IPS DF 6.9 (cell line): ENCODE measurements at regions not wholly inside any gene's neighbourhood (a gene's known extent, or its start where the extent isn't known, plus 50 kb on each side); places are given as distances from the start of the nearest gene placed in this dataset.

Experiments
- DNase-seq: peaks from one replicate; pipeline ENCODE4 v3.0.0-alpha.2; 2013; ENCODE audit warnings: low read depth, low spot score
- H3K27ac ChIP-seq: one replicate; pipeline ENCODE4 v1.5.1; 2013; ENCODE audit warnings: low read length, control low read depth
- H3K27me3 ChIP-seq: 2 replicates; pipeline ENCODE4 v1.6.1; 2013; ENCODE audit warnings: mild to moderate bottlenecking, low read length; ENCODE audit not compliant: control insufficient read depth, insufficient read depth
- H3K36me3 ChIP-seq: 2 replicates; pipeline ENCODE4 v1.6.1; 2013; ENCODE audit warnings: low read length; ENCODE audit not compliant: control insufficient read depth, insufficient read depth
- H3K4me1 ChIP-seq: 2 replicates; pipeline ENCODE4 v1.6.1; 2013; ENCODE audit warnings: low read length; ENCODE audit not compliant: control insufficient read depth, insufficient read depth
- H3K4me3 ChIP-seq: 2 replicates; pipeline ENCODE4 v1.5.1; 2013; ENCODE audit warnings: mild to moderate bottlenecking, low read length
- H3K9me3 ChIP-seq: 2 replicates; pipeline ENCODE4 v1.6.1; 2013; ENCODE audit warnings: low read length, inconsistent platforms; ENCODE audit not compliant: control insufficient read depth, insufficient read depth
- WGBS: extraction: QIAGEN DNeasy Blood & Tissue Kit; methylation state at CpG from one replicate; pipeline ENCODE4 v1.1.7; 2013; ENCODE audit warnings: mixed read lengths, missing lambda C conversion rate; ENCODE audit not compliant: insufficient read length, insufficient coverage; 5-methylcytosine and 5-hydroxymethylcytosine counted together

GRCh38 chr21:16568244-16568643 is 838.5 kb downstream of the USP25 start:
- H3K36me3 ChIP-seq = no peaks in the 10 kb centered on the region
- H3K27ac ChIP-seq = no peak overlapping the region
- H3K27me3 ChIP-seq = no peaks in the 10 kb centered on the region
- no peaks in the 10 kb centered on the region for H3K9me3 ChIP-seq
- H3K4me3 ChIP-seq = no peak overlapping the region
- no peak for DNase-seq
- H3K4me1 ChIP-seq = 0 out of 2 replicates have a peak, but pooled peaks cover 2% of the 10 kb centered on the region
- WGBS = no CpG with 5 or more reads among the region's 1 CpG

- H3K27me3 ChIP-seq = no peaks in the 10 kb centered on the region
- 0 out of 2 replicates have a peak, but pooled peaks cover 2% of the 10 kb centered on the region for H3K4me1 ChIP-seq
- no CpG with 5 or more reads among the region's 2 CpGs for WGBS
- no peak overlapping the region for H3K4me3 ChIP-seq
- H3K36me3 ChIP-seq = no peaks in the 10 kb centered on the region
- no peak for DNase-seq
- no peaks in the 10 kb centered on the region for H3K9me3 ChIP-seq
- no peak overlapping the region for H3K27ac ChIP-seq
Observed at GRCh38 chr21:16568661-16569060, 838.9 kb downstream of the USP25 start.

GRCh38 chr21:16569679-16570078 is 839.9 kb downstream of the USP25 start:
- no peak for DNase-seq
- Histone ChIP-seq H3K4me3 (no peak overlapping the region), H3K27me3 (no peaks in the 10 kb centered on the region), H3K27ac (no peak overlapping the region), H3K4me1 (no peaks in the 10 kb centered on the region), H3K9me3 (no peaks in the 10 kb centered on the region), H3K36me3 (no peaks in the 10 kb centered on the region)
- no CpG with 5 or more reads among the region's 1 CpG for WGBS

- no peak for DNase-seq
- no peaks in the 10 kb centered on the region for H3K4me1 ChIP-seq
- no peaks in the 10 kb centered on the region for H3K27me3 ChIP-seq
- H3K4me3 ChIP-seq = no peak overlapping the region
- no CpG with 5 or more reads among the region's 4 CpGs for WGBS
- H3K9me3 ChIP-seq = no peaks in the 10 kb centered on the region
- H3K27ac ChIP-seq = no peak overlapping the region
- no peaks in the 10 kb centered on the region for H3K36me3 ChIP-seq
Observed at GRCh38 chr21:16570171-16570570, 840.4 kb downstream of the USP25 start.

- Histone ChIP-seq H3K9me3 (no peaks in the 10 kb centered on the region), H3K4me3 (no peak overlapping the region), H3K36me3 (no peaks in the 10 kb centered on the region), H3K4me1 (no peaks in the 10 kb centered on the region; the same call in 1 of the 2 replicates), H3K27me3 (no peaks in the 10 kb centered on the region), H3K27ac (no peak overlapping the region)
- no peak for DNase-seq
- no CpG with 5 or more reads among the region's 3 CpGs for WGBS
Observed at GRCh38 chr21:16570856-16571255, 841.1 kb downstream of the USP25 start.

- DNase-seq = no peak
- H3K27ac ChIP-seq = no peak overlapping the region
- no peaks in the 10 kb centered on the region for H3K36me3 ChIP-seq
- no peaks in the 10 kb centered on the region; the same call in 1 of the 2 replicates for H3K4me1 ChIP-seq
- H3K27me3 ChIP-seq = no peaks in the 10 kb centered on the region
- H3K4me3 ChIP-seq = no peak overlapping the region
- no peaks in the 10 kb centered on the region for H3K9me3 ChIP-seq
- no CpG with 5 or more reads among the region's 3 CpGs for WGBS
Observed at GRCh38 chr21:16571594-16571993, 841.8 kb downstream of the USP25 start.

GRCh38 chr21:16572032-16572431 is 842.2 kb downstream of the USP25 start:
- H3K36me3 ChIP-seq = no peaks in the 10 kb centered on the region
- no peaks in the 10 kb centered on the region for H3K27me3 ChIP-seq
- no peaks in the 10 kb centered on the region; the same call in 1 of the 2 replicates for H3K4me1 ChIP-seq
- no peak overlapping the region for H3K4me3 ChIP-seq
- H3K27ac ChIP-seq = no peak overlapping the region
- no CpG with 5 or more reads among the region's 1 CpG for WGBS
- H3K9me3 ChIP-seq = no peaks in the 10 kb centered on the region
- no peak for DNase-seq

- no peaks in the 10 kb centered on the region; the same call in 1 of the 2 replicates for H3K4me1 ChIP-seq
Observed at GRCh38 chr21:16573578-16573977, 843.8 kb downstream of the USP25 start.

GRCh38 chr21:16577975-16578374 is 848.2 kb downstream of the USP25 start:
- H3K4me3 ChIP-seq = no peak overlapping the region
- DNase-seq = no peak
- WGBS = no CpG with 5 or more reads among the region's 1 CpG
- no peaks in the 10 kb centered on the region for H3K36me3 ChIP-seq
- H3K27ac ChIP-seq = no peak overlapping the region
- no peaks in the 10 kb centered on the region for H3K27me3 ChIP-seq
- no peaks in the 10 kb centered on the region for H3K9me3 ChIP-seq
- no peaks in the 10 kb centered on the region; the same call in 1 of the 2 replicates for H3K4me1 ChIP-seq

More at GRCh38 chr21:16573578-16573977, 843.8 kb downstream of the USP25 start:
- Histone ChIP-seq H3K9me3 (no peaks in the 10 kb centered on the region), H3K36me3 (no peaks in the 10 kb centered on the region), H3K27ac (no peak overlapping the region), H3K27me3 (no peaks in the 10 kb centered on the region), H3K4me3 (no peak overlapping the region)
- no CpG with 5 or more reads among the region's 1 CpG for WGBS
- DNase-seq = no peak

- Histone ChIP-seq H3K36me3 (no peaks in the 10 kb centered on the region), H3K4me1 (no peaks in the 10 kb centered on the region; the same call in 1 of the 2 replicates)
Observed at GRCh38 chr21:16578912-16579311, 849.1 kb downstream of the USP25 start.

GRCh38 chr21:16579538-16579937 is 849.8 kb downstream of the USP25 start:
- H3K27me3 ChIP-seq = no peaks in the 10 kb centered on the region
- no CpG with 5 or more reads among the region's 3 CpGs for WGBS
- H3K4me3 ChIP-seq = no peak overlapping the region
- H3K9me3 ChIP-seq = no peaks in the 10 kb centered on the region
- no peaks in the 10 kb centered on the region for H3K36me3 ChIP-seq
- DNase-seq = no peak
- H3K27ac ChIP-seq = no peak overlapping the region
- H3K4me1 ChIP-seq = no peaks in the 10 kb centered on the region; the same call in 1 of the 2 replicates

More at GRCh38 chr21:16578912-16579311, 849.1 kb downstream of the USP25 start:
- no CpG with 5 or more reads among the region's 3 CpGs for WGBS
- Histone ChIP-seq H3K27me3 (no peaks in the 10 kb centered on the region), H3K9me3 (no peaks in the 10 kb centered on the region), H3K4me3 (no peak overlapping the region), H3K27ac (no peak overlapping the region)
- DNase-seq = no peak
